ENCODE measurements at regions not wholly inside any gene's neighbourhood (a gene's known extent, or its start where the extent isn't known, plus 50 kb on each side); places are given as distances from the start of the nearest gene placed in this dataset.

DNA sequence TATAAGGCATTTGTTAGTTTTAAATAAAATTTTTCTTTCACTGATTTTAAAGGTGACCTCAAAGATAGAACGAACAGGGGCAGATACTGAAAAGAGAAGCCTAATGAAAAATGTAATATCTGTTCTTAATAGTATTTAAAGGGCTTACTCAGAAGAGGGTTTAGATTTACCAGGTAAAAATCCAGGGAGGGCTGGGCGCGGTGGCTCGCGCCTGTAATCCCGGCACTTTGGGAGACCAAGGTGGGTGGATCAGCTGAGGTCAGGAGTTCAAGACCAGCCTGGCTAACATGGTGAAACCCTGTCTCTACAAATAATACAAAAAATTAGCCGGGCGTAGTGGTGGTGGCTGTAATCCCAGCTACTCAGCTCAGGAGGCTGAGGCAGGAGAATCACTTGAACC, 108.3 kb upstream of the CNTNAP2 start:
- no peak for TF ChIP-seq FOXM1 (IDR thresholded peaks at IDR 0.05; ENCODE audit: borderline replicate concordance, low read depth)
- no peak for TF ChIP-seq TAF1 (IDR thresholded peaks at IDR 0.05; ENCODE audit: low read depth)
- no peak for TF ChIP-seq NFIC (IDR thresholded peaks at IDR 0.05)
- no peak for TF ChIP-seq EGR1 (IDR thresholded peaks at IDR 0.05)
- TF ChIP-seq, protein P1, sequence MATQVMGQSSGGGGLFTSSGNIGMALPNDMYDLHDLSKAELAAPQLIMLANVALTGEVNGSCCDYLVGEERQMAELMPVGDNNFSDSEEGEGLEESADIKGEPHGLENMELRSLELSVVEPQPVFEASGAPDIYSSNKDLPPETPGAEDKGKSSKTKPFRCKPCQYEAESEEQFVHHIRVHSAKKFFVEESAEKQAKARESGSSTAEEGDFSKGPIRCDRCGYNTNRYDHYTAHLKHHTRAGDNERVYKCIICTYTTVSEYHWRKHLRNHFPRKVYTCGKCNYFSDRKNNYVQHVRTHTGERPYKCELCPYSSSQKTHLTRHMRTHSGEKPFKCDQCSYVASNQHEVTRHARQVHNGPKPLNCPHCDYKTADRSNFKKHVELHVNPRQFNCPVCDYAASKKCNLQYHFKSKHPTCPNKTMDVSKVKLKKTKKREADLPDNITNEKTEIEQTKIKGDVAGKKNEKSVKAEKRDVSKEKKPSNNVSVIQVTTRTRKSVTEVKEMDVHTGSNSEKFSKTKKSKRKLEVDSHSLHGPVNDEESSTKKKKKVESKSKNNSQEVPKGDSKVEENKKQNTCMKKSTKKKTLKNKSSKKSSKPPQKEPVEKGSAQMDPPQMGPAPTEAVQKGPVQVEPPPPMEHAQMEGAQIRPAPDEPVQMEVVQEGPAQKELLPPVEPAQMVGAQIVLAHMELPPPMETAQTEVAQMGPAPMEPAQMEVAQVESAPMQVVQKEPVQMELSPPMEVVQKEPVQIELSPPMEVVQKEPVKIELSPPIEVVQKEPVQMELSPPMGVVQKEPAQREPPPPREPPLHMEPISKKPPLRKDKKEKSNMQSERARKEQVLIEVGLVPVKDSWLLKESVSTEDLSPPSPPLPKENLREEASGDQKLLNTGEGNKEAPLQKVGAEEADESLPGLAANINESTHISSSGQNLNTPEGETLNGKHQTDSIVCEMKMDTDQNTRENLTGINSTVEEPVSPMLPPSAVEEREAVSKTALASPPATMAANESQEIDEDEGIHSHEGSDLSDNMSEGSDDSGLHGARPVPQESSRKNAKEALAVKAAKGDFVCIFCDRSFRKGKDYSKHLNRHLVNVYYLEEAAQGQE (IDR thresholded peaks at IDR 0.05; ENCODE audit: low read depth), result no peak
- TF ChIP-seq TCF12 (IDR thresholded peaks at IDR 0.05; ENCODE audit: low read depth), result no peak
- TF ChIP-seq TEAD4 (IDR thresholded peaks at IDR 0.05), result no peak
- no peak for TF ChIP-seq EP300 (IDR thresholded peaks at IDR 0.05; ENCODE audit: borderline replicate concordance)
- TF ChIP-seq, protein P2, sequence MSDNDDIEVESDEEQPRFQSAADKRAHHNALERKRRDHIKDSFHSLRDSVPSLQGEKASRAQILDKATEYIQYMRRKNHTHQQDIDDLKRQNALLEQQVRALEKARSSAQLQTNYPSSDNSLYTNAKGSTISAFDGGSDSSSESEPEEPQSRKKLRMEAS (IDR thresholded peaks at IDR 0.05), result no peak
- TF ChIP-seq ZBTB7A (IDR thresholded peaks at IDR 0.05; ENCODE audit: low read depth), result no peak
- TF ChIP-seq USF1 (IDR thresholded peaks at IDR 0.05), result no peak
- TF ChIP-seq CEBPB (IDR thresholded peaks at IDR 0.05), result no peak
- no peak for TF ChIP-seq YY1 (IDR thresholded peaks at IDR 0.05; ENCODE audit: low read depth)
- no peak for TF ChIP-seq CREB1 (IDR thresholded peaks at IDR 0.05; ENCODE audit: low read depth)
- no peak for TF ChIP-seq RAD21 (IDR thresholded peaks at IDR 0.05; ENCODE audit: low read depth)

DNA sequence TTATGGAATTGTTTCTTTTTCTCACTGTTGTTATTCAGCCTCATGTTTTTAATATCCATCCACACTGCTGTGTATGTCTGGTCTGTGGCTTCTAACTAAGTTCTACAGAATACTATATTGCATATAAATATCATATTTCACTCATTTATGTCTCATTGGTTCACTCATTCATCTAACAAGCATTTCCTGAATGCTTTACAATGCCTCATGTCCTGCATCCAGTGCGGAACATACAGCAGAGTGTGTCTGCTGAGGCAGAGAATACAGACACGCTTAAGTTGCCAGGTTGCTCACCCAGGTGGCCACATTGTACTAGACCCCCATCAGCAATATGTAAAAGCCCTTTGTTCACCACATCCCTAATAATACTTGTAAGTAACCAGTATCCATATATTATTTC, 111.8 kb upstream of the CNTNAP2 start:
- TF ChIP-seq TEAD4 (IDR thresholded peaks at IDR 0.05), result no peak
- TF ChIP-seq, protein P1 (IDR thresholded peaks at IDR 0.05; ENCODE audit: low read depth), result no peak
- TF ChIP-seq FOXM1 (IDR thresholded peaks at IDR 0.05; ENCODE audit: borderline replicate concordance, low read depth), result no peak
- TF ChIP-seq CEBPB (IDR thresholded peaks at IDR 0.05), result no peak
- no peak for TF ChIP-seq RAD21 (IDR thresholded peaks at IDR 0.05; ENCODE audit: low read depth)
- no peak for TF ChIP-seq NFIC (IDR thresholded peaks at IDR 0.05)

- no peak for TF ChIP-seq TCF12 (IDR thresholded peaks at IDR 0.05; ENCODE audit: low read depth)
- TF ChIP-seq NFIC (IDR thresholded peaks at IDR 0.05), result no peak
- TF ChIP-seq, protein P2 (IDR thresholded peaks at IDR 0.05), result no peak
- TF ChIP-seq CREB1 (IDR thresholded peaks at IDR 0.05; ENCODE audit: low read depth), result no peak
- TF ChIP-seq ZBTB7A (IDR thresholded peaks at IDR 0.05; ENCODE audit: low read depth), result no peak
- TF ChIP-seq, protein P1 (IDR thresholded peaks at IDR 0.05; ENCODE audit: low read depth), result no peak
- TF ChIP-seq USF1 (IDR thresholded peaks at IDR 0.05), result no peak
These were observed 114.0 kb upstream of the CNTNAP2 start for GRCh38 chr7:146002431-146003078.

DNA sequence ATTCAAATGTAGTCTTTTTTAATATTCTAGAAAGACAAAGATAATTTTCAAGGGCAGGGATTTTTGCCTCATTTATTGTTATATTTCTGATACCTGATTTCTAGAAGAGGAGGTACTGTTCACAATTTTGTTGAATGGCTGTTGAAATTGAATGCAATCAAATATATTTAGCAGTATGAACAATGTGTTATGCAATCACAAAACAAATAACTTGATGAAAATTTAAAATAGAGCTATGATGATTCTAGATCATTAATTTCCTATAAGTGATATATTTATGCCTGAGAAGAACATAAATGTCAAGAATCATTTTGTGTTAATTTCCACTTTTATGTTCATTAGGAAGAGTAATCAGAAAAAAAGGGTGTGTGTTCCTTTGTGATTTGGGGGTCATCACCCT, 114.6 kb upstream of the CNTNAP2 start:
- TF ChIP-seq RAD21 (IDR thresholded peaks at IDR 0.05; ENCODE audit: low read depth) (no peak), TAF1 (IDR thresholded peaks at IDR 0.05; ENCODE audit: low read depth) (no peak), CREB1 (IDR thresholded peaks at IDR 0.05; ENCODE audit: low read depth) (no peak), USF1 (IDR thresholded peaks at IDR 0.05) (no peak)

All from Ishikawa (cell line).